ENCODE measurements at regions not wholly inside any gene's neighbourhood (a gene's known extent, or its start where the extent isn't known, plus 50 kb on each side); places are given as distances from the start of the nearest gene placed in this dataset.

DNA sequence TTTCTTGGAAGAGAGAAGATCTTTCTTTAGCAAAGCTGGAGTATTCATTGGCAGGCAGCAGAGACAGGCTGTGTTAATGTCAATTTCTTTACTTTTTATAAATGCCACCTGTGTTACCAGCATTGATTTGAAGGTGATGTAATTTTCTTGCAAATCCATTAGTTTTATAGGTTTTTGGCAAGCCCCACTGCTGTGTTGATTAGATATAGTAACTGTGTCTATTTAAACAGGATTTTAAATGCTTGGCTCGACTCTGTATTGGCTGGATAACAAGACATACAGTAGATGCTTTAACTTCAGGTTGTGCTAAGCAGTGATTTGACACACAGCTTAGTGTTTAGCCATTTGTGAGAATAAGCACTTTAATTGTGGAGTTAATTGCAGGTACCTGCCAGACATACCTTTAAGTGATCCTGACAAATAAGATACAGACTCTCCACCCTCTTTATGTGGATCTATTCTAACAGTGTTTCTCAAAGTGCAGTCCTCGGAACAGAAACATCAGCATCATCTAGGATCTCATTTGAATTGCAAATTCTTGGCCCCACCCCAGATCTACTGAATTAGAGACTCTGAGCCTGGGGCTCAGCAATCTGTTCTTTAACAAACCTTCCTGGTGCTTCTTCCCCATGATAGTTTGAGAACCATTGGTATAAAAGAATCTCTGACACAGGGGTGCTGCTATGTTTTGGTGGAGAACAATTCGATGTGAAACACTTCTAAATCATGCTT is 397.5 kb downstream of the HDGFL1 start:
- no peak overlapping the region for H3K4me2 ChIP-seq (ENCODE audit: low read length)
- no peaks in the 10 kb centered on the region for H3K27me3 ChIP-seq (ENCODE audit: insufficient read depth, low read length)
- no peaks in the 10 kb centered on the region for H3K4me1 ChIP-seq (ENCODE audit: insufficient read depth, low read length, severe bottlenecking)
- no peak overlapping the region for H3K9ac ChIP-seq (ENCODE audit: low read length)
- TF ChIP-seq EZH2 (IDR thresholded peaks at IDR 0.05; ENCODE audit: borderline replicate concordance, low read length), result no peak
- TF ChIP-seq, protein P1, sequence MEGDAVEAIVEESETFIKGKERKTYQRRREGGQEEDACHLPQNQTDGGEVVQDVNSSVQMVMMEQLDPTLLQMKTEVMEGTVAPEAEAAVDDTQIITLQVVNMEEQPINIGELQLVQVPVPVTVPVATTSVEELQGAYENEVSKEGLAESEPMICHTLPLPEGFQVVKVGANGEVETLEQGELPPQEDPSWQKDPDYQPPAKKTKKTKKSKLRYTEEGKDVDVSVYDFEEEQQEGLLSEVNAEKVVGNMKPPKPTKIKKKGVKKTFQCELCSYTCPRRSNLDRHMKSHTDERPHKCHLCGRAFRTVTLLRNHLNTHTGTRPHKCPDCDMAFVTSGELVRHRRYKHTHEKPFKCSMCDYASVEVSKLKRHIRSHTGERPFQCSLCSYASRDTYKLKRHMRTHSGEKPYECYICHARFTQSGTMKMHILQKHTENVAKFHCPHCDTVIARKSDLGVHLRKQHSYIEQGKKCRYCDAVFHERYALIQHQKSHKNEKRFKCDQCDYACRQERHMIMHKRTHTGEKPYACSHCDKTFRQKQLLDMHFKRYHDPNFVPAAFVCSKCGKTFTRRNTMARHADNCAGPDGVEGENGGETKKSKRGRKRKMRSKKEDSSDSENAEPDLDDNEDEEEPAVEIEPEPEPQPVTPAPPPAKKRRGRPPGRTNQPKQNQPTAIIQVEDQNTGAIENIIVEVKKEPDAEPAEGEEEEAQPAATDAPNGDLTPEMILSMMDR (IDR thresholded peaks at IDR 0.05; ENCODE audit: low read length), result no peak
- no peaks in the 10 kb centered on the region for H3K79me2 ChIP-seq (ENCODE audit: insufficient read depth, low read length)
- no peaks in the 10 kb centered on the region for H3K36me3 ChIP-seq (ENCODE audit: insufficient read depth, low read length)
- no peaks in the 10 kb centered on the region for H3K9me2 ChIP-seq (ENCODE audit: low read depth, low read length)
- H3K4me3 ChIP-seq (ENCODE audit: low read depth, low read length, poor library complexity, severe bottlenecking), result no peak overlapping the region
- H3K9me3 ChIP-seq (ENCODE audit: low read length), result no peaks in the 10 kb centered on the region
- H2AFZ ChIP-seq (ENCODE audit: low read length), result no peak overlapping the region
- no peaks in the 10 kb centered on the region for H4K20me1 ChIP-seq (ENCODE audit: insufficient read depth, low read length)
- no peak overlapping the region for H3K27ac ChIP-seq (ENCODE audit: low read depth, low read length, poor library complexity, severe bottlenecking)
- H3F3A ChIP-seq (ENCODE audit: insufficient read depth, low read length), result no peaks in the 10 kb centered on the region

DNA sequence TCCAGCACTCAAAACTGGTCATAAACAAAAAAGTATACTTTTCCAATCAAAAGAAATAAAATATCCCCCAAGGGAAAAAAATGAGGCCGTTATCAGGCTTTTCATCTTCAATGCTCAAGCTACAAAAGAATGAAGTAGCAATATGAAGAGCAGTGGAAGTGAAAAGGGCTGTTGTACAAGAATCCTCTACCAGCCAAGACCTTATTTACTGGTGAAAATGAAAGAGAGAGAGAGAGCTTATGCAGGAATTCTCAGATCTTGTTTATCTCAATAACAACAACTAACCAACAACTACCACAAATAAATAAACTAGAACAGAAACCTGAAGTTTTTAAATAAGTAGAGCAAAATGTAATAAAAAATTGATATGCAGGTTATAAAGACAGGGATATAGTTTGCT is 400.6 kb downstream of the HDGFL1 start:
- H3K9me3 ChIP-seq (ENCODE audit: low read length), result no peaks in the 10 kb centered on the region
- H3F3A ChIP-seq (ENCODE audit: insufficient read depth, low read length), result no peaks in the 10 kb centered on the region
- no peak overlapping the region for H2AFZ ChIP-seq (ENCODE audit: low read length)
- no peaks in the 10 kb centered on the region for H4K20me1 ChIP-seq (ENCODE audit: insufficient read depth, low read length)
- TF ChIP-seq, protein P1 (IDR thresholded peaks at IDR 0.05; ENCODE audit: low read length), result no peak
- TF ChIP-seq EZH2 (IDR thresholded peaks at IDR 0.05; ENCODE audit: borderline replicate concordance, low read length), result no peak
- no peak overlapping the region for H3K9ac ChIP-seq (ENCODE audit: low read length)
- no peak overlapping the region for H3K4me3 ChIP-seq (ENCODE audit: low read depth, low read length, poor library complexity, severe bottlenecking)
- no peaks in the 10 kb centered on the region for H3K79me2 ChIP-seq (ENCODE audit: insufficient read depth, low read length)
- H3K27me3 ChIP-seq (ENCODE audit: insufficient read depth, low read length), result no peaks in the 10 kb centered on the region
- H3K36me3 ChIP-seq (ENCODE audit: insufficient read depth, low read length), result no peaks in the 10 kb centered on the region
- H3K27ac ChIP-seq (ENCODE audit: low read depth, low read length, poor library complexity, severe bottlenecking), result no peak overlapping the region
- H3K4me2 ChIP-seq (ENCODE audit: low read length), result no peak overlapping the region
- H3K4me1 ChIP-seq (ENCODE audit: insufficient read depth, low read length, severe bottlenecking), result no peaks in the 10 kb centered on the region
- H3K9me2 ChIP-seq (ENCODE audit: low read depth, low read length), result no peaks in the 10 kb centered on the region

DNA sequence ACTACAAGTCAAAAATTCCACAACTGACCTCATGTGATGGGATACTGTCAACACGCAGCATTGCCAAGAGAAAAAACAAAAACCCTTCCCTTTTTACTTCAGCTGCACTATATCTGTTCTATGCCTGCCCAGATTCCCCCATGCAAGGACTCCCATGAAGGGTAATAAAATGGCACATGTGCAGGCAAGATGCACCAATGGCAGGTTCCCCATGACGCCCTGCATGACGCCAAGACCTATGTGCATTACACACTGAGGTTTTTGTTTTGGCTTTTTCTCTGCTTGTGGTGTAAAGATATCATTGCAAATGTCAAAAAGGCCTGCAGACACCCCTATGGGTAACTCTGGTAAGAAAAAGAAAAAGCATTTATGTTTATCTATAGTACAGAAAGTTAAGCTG is 403.4 kb downstream of the HDGFL1 start:
- no peak for TF ChIP-seq EZH2 (IDR thresholded peaks at IDR 0.05; ENCODE audit: borderline replicate concordance, low read length)
- TF ChIP-seq, protein P1 (IDR thresholded peaks at IDR 0.05; ENCODE audit: low read length), result no peak
- Histone ChIP-seq H3F3A (ENCODE audit: insufficient read depth, low read length) (no peaks in the 10 kb centered on the region), H3K27me3 (ENCODE audit: insufficient read depth, low read length) (no peaks in the 10 kb centered on the region), H2AFZ (ENCODE audit: low read length) (no peak overlapping the region), H3K9me3 (ENCODE audit: low read length) (no peaks in the 10 kb centered on the region), H3K27ac (ENCODE audit: low read depth, low read length, poor library complexity, severe bottlenecking) (no peak overlapping the region), H3K9ac (ENCODE audit: low read length) (no peak overlapping the region), H4K20me1 (ENCODE audit: insufficient read depth, low read length) (no peaks in the 10 kb centered on the region), H3K9me2 (ENCODE audit: low read depth, low read length) (no peaks in the 10 kb centered on the region), H3K36me3 (ENCODE audit: insufficient read depth, low read length) (no peaks in the 10 kb centered on the region), H3K4me2 (ENCODE audit: low read length) (no peak overlapping the region), H3K79me2 (ENCODE audit: insufficient read depth, low read length) (no peaks in the 10 kb centered on the region), H3K4me1 (ENCODE audit: insufficient read depth, low read length, severe bottlenecking) (no peaks in the 10 kb centered on the region), H3K4me3 (ENCODE audit: low read depth, low read length, poor library complexity, severe bottlenecking) (no peak overlapping the region)

Data from OCI-LY1 (cell line).